Right lobe of liver (tissue), 4 donors: ENCODE measurements at regions not wholly inside any gene's neighbourhood (a gene's known extent, or its start where the extent isn't known, plus 50 kb on each side); places are given as distances from the start of the nearest gene placed in this dataset.

Experiments used
- CTCF ChIP-seq, 4 donors: fragments of 200-600 bp in 3 of 4; fragments of 450-650 bp in 1 of 4; IDR thresholded peaks; one replicate each; pipeline versions ENCODE4 v1.5.1 to v1.8.0; 2016 to 2022; ENCODE audit warnings: antibody characterized with exemption in 4 of 4, mild to moderate bottlenecking in 2 of 4
- POLR2A ChIP-seq: fragments of 450-650 bp; IDR thresholded peaks from one replicate; pipeline ENCODE4 v1.6.1; 2017; ENCODE audit warnings: antibody characterized with exemption, mild to moderate bottlenecking
- donor health status: DM: no; HTN: no; CAD: no.
- donor health status: DM: no; HTN: no; CAD: no.
- donor health status: DM: no; HTN: yes; CAD: no.

- TF ChIP-seq POLR2A = no peak
- no peak for TF ChIP-seq CTCF (IDR thresholded peaks at IDR 0.05)
These were observed 1316.1 kb downstream of the SUCLG1 start for GRCh38 chr2:83142934-83143333.
